ENCODE measurements at regions not wholly inside any gene's neighbourhood (a gene's known extent, or its start where the extent isn't known, plus 50 kb on each side); places are given as distances from the start of the nearest gene placed in this dataset.

- ChIA-PET POLR2A (no interaction called here), CTCF (no interaction called here)
- TF ChIP-seq CTCF (IDR thresholded peaks at IDR 0.05; ENCODE audit: insufficient read depth in 1 of 2, low read depth in 1 of 2, low read length in 1 of 2, severe bottlenecking in 1 of 2, unreplicated experiment in 1 of 2) = no peak
These were observed 563.9 kb downstream of the ADCYAP1 start for GRCh38 chr18:1468550-1468949.

GRCh38 chr18:1475867-1476266 is 571.2 kb downstream of the ADCYAP1 start:
- no TSS peak for BruUV-seq (replicated peaks)
- Mint-ChIP-seq H3K27me3 (ENCODE audit: insufficient read depth, unreplicated experiment) (no peaks in the 10 kb centered on the region), H3K36me3 (ENCODE audit: insufficient read depth, unreplicated experiment) (no peaks in the 10 kb centered on the region)

More at GRCh38 chr18:1468550-1468949, 563.9 kb downstream of the ADCYAP1 start:
- Mint-ChIP-seq H3K27ac (ENCODE audit: unreplicated experiment) (no peak overlapping the region), H3K9me3 (ENCODE audit: unreplicated experiment) (no peaks in the 10 kb centered on the region), H3K27me3 (ENCODE audit: insufficient read depth, unreplicated experiment) (peaks cover 3% of the 10 kb centered on the region), H3K4me1 (ENCODE audit: low read depth, unreplicated experiment) (no peaks in the 10 kb centered on the region), H3K36me3 (ENCODE audit: insufficient read depth, unreplicated experiment) (no peaks in the 10 kb centered on the region), H3K4me3 (ENCODE audit: unreplicated experiment) (no peak overlapping the region)
- Histone ChIP-seq H3K9me3 (no peaks in the 10 kb centered on the region), H3K4me1 (no peaks in the 10 kb centered on the region), H3K36me3 (ENCODE audit: control insufficient read depth, insufficient read depth, low read length) (no peaks in the 10 kb centered on the region), H3K27me3 (replicated peaks; ENCODE audit: control insufficient read depth, insufficient read depth, low read length) (no peaks in the 10 kb centered on the region), H3K4me3 (ENCODE audit: low read depth, low read length) (no peak overlapping the region)
- BruUV-seq (replicated peaks) = no TSS peak
- intact Hi-C loops (cut with micrococcal nuclease; ENCODE audit: unreplicated experiment) = no loop called here
- no peak for DNase-seq

GRCh38 chr18:1480309-1480708 is 575.6 kb downstream of the ADCYAP1 start:
- H3K27me3 ChIP-seq (replicated peaks; ENCODE audit: control insufficient read depth, insufficient read depth, low read length) = no peaks in the 10 kb centered on the region
- no peaks in the 10 kb centered on the region for H3K4me1 Mint-ChIP-seq (ENCODE audit: low read depth, unreplicated experiment)
- peaks cover 3% of the 10 kb centered on the region for H3K27me3 Mint-ChIP-seq (ENCODE audit: insufficient read depth, unreplicated experiment)
- no TSS peak for BruUV-seq (replicated peaks)
- no peaks in the 10 kb centered on the region for H3K9me3 ChIP-seq
- H3K27ac Mint-ChIP-seq (ENCODE audit: unreplicated experiment) = no peak overlapping the region
- intact Hi-C loops (cut with micrococcal nuclease; ENCODE audit: unreplicated experiment) = no loop called here
- ChIA-PET POLR2A (no interaction called here), CTCF (no interaction called here)
- no peak for TF ChIP-seq CTCF (IDR thresholded peaks at IDR 0.05; ENCODE audit: insufficient read depth in 1 of 2, low read depth in 1 of 2, low read length in 1 of 2, severe bottlenecking in 1 of 2, unreplicated experiment in 1 of 2)
- no peak overlapping the region for H3K4me3 ChIP-seq (ENCODE audit: low read depth, low read length)
- no peaks in the 10 kb centered on the region for H3K36me3 Mint-ChIP-seq (ENCODE audit: insufficient read depth, unreplicated experiment)
- H3K4me3 Mint-ChIP-seq (ENCODE audit: unreplicated experiment) = no peak overlapping the region
- no peak for DNase-seq
- H3K4me1 ChIP-seq = no peaks in the 10 kb centered on the region
- H3K9me3 Mint-ChIP-seq (ENCODE audit: unreplicated experiment) = no peaks in the 10 kb centered on the region
- H3K36me3 ChIP-seq (ENCODE audit: control insufficient read depth, insufficient read depth, low read length) = no peaks in the 10 kb centered on the region

More at GRCh38 chr18:1475867-1476266, 571.2 kb downstream of the ADCYAP1 start:
- no peaks in the 10 kb centered on the region for H3K4me1 Mint-ChIP-seq (ENCODE audit: low read depth, unreplicated experiment)
- Histone ChIP-seq H3K27me3 (replicated peaks; ENCODE audit: control insufficient read depth, insufficient read depth, low read length) (no peaks in the 10 kb centered on the region), H3K4me1 (no peaks in the 10 kb centered on the region), H3K9me3 (no peaks in the 10 kb centered on the region), H3K4me3 (ENCODE audit: low read depth, low read length) (no peak overlapping the region), H3K36me3 (ENCODE audit: control insufficient read depth, insufficient read depth, low read length) (no peaks in the 10 kb centered on the region)
- intact Hi-C loops (cut with micrococcal nuclease; ENCODE audit: unreplicated experiment) = no loop called here
- no peaks in the 10 kb centered on the region for H3K9me3 Mint-ChIP-seq (ENCODE audit: unreplicated experiment)
- CTCF ChIA-PET = no interaction called here
- POLR2A ChIA-PET = no interaction called here
- H3K4me3 Mint-ChIP-seq (ENCODE audit: unreplicated experiment) = no peak overlapping the region
- no peak for DNase-seq
- H3K27ac Mint-ChIP-seq (ENCODE audit: unreplicated experiment) = no peak overlapping the region
- no peak for TF ChIP-seq CTCF (IDR thresholded peaks at IDR 0.05; ENCODE audit: insufficient read depth in 1 of 2, low read depth in 1 of 2, low read length in 1 of 2, severe bottlenecking in 1 of 2, unreplicated experiment in 1 of 2)

Measured in Caco-2 (cell line).